Stimulated activated CD4-positive, alpha-beta T cell treated with anti-CD3 and anti-CD28 coated beads, TNF-alpha, amount 100 ng/mL, for 48 hours (primary cell): ENCODE measurements at regions not wholly inside any gene's neighbourhood (a gene's known extent, or its start where the extent isn't known, plus 50 kb on each side); places are given as distances from the start of the nearest gene placed in this dataset.

ENCODE experiments used
- DNase-seq, 3 donors: peaks; one replicate each; pipeline ENCODE4 v3.0.0-alpha.2; 2020; ENCODE audit warnings: low read depth in 3 of 3

GRCh38 chr5:28219539-28219938, 1181.2 kb upstream of the CDH9 start:
- no peak for DNase-seq

GRCh38 chr5:28217695-28218094, 1179.3 kb upstream of the CDH9 start:
- DNase-seq, result no peak

GRCh38 chr5:28216939-28217360, 1178.6 kb upstream of the CDH9 start:
- DNase-seq, result no peak

- DNase-seq, result no peak
These were observed 1176.7 kb upstream of the CDH9 start for GRCh38 chr5:28215091-28215490.

GRCh38 chr5:28214292-28214691, 1175.9 kb upstream of the CDH9 start:
- DNase-seq, result no peak

GRCh38 chr5:28208356-28208755, 1170.0 kb upstream of the CDH9 start:
- no peak for DNase-seq

- no peak for DNase-seq
These were observed 1151.6 kb upstream of the CDH9 start for GRCh38 chr5:28190011-28190410.

GRCh38 chr5:28174691-28175090, 1136.3 kb upstream of the CDH9 start:
- no peak for DNase-seq

GRCh38 chr5:28165096-28165495, 1126.7 kb upstream of the CDH9 start:
- no peak for DNase-seq

GRCh38 chr5:28164568-28164967, 1126.2 kb upstream of the CDH9 start:
- no peak for DNase-seq

- DNase-seq, result no peak
These were observed 1118.6 kb upstream of the CDH9 start for GRCh38 chr5:28156981-28157380.

- DNase-seq, result no peak
These were observed 1105.1 kb upstream of the CDH9 start for GRCh38 chr5:28143519-28143918.

- DNase-seq, result no peak
These were observed 1093.8 kb upstream of the CDH9 start for GRCh38 chr5:28132151-28132550.

GRCh38 chr5:28117691-28118090, 1079.3 kb upstream of the CDH9 start:
- no peak for DNase-seq

GRCh38 chr5:28117273-28117672, 1078.9 kb upstream of the CDH9 start:
- no peak for DNase-seq

- no peak for DNase-seq
These were observed 1072.4 kb upstream of the CDH9 start for GRCh38 chr5:28110781-28111180.

- DNase-seq, result no peak
These were observed 1065.7 kb upstream of the CDH9 start for GRCh38 chr5:28104080-28104479.

- DNase-seq, result no peak
These were observed 1045.7 kb upstream of the CDH9 start for GRCh38 chr5:28084069-28084468.

- no peak for DNase-seq
These were observed 1044.2 kb upstream of the CDH9 start for GRCh38 chr5:28082610-28083009.

GRCh38 chr5:28077291-28078240, 1039.2 kb upstream of the CDH9 start:
- DNase-seq, result no peak

GRCh38 chr5:28066856-28067255, 1028.5 kb upstream of the CDH9 start:
- DNase-seq, result no peak

GRCh38 chr5:28065656-28066055, 1027.3 kb upstream of the CDH9 start:
- DNase-seq, result no peak

GRCh38 chr5:28046596-28046995, 1008.2 kb upstream of the CDH9 start:
- DNase-seq, result no peak

- DNase-seq, result no peak
These were observed 989.5 kb upstream of the CDH9 start for GRCh38 chr5:28027851-28028250.
